Stimulated activated CD8-positive, alpha-beta memory T cell treated with anti-CD3 and anti-CD28 coated beads, Interleukin-4, amount 100 ng/mL, for 24 hours (primary cell): ENCODE measurements at regions not wholly inside any gene's neighbourhood (a gene's known extent, or its start where the extent isn't known, plus 50 kb on each side); places are given as distances from the start of the nearest gene placed in this dataset.

Experiments used
- DNase-seq: peaks from one replicate; pipeline ENCODE4 v3.0.0-alpha.2; 2020; ENCODE audit warnings: low read depth

DNA sequence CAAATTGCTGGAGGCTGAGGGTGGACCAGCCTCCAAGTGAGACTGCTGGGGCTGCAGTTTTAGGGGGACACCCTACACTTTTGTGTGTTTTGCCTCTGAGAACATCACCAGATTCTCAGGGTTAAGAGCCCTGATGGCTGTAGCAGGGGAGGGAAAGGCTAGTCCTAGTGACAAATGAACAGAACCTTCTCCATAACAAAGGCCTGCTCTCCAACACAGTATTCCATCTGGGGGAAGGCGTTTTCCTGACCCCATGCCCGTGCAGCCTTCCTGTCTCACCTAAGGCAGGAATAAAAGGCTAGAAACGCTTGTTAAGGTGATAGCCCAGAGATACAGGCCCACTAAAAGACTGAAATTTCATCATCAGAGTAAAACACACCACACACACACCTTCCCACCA, 50.2 kb upstream of the NSMCE3 start:
- no peak for DNase-seq
